GM12891 (cell line): ENCODE measurements at regions not wholly inside any gene's neighbourhood (a gene's known extent, or its start where the extent isn't known, plus 50 kb on each side); places are given as distances from the start of the nearest gene placed in this dataset.

Experiments
- POLR2A ChIP-seq: IDR thresholded peaks from 2 replicates; pipeline ENCODE4 v1.6.1; 2011; ENCODE audit warnings: low read depth, low read length, control low read depth
- SPI1 ChIP-seq: IDR thresholded peaks from 2 replicates; pipeline ENCODE4 v1.6.1; 2011; ENCODE audit warnings: low read depth, low read length, control low read depth

GRCh38 chr7:136709876-136710275 lies 158.6 kb upstream of the CHRM2 start:
- TF ChIP-seq POLR2A = no peak
- no peak for TF ChIP-seq SPI1
